ENCODE measurements at regions not wholly inside any gene's neighbourhood (a gene's known extent, or its start where the extent isn't known, plus 50 kb on each side); places are given as distances from the start of the nearest gene placed in this dataset.

DNA sequence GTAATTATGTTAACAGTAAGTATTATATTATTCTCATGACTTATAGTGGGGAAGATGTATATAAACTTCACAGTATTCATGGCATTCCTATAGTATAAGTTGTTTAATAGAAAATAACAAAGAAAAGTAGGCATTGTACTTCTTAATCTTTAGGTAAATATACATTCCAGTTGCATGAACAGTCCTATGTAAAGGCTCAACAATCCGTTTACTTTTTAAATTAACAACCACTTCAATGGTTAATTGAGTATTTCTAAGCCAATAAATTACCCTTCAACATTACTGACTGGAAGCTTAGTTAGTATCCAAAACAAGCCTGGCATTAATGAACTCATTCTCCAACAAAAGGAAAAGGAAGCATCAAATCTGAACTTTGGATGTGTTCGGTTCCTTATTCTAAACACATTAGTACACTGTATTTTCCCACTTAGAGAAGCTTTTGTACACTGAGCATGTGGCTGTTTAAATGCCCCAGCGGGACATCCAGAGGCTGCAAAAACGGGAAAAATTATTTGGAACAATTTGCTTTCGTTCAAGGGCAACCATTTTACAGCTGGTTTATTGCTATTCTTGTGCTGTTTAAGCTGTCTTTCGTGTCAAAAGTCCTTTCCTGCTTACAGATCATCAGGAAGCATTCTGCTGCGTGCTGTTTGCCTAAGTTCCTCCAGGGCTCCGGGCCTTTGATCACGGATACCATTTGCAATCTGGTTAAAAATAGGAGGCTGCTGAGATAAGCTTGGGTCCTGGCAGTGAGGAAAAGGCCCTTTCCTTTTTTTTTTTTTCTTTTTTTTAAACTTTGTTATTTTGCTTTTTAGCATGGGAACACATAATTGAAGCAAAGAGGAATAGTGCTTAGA, 460.3 kb downstream of the SPRY1 start:
- TF ChIP-seq BHLHE40 (IDR thresholded peaks at IDR 0.05; ENCODE audit: borderline replicate concordance): no peak
- TF ChIP-seq HDGF (IDR thresholded peaks at IDR 0.05; ENCODE audit: borderline replicate concordance): no peak
- no peak for TF ChIP-seq FOXM1 (IDR thresholded peaks at IDR 0.05; ENCODE audit: borderline replicate concordance)
- no peak for TF ChIP-seq NFRKB (IDR thresholded peaks at IDR 0.05)
- TF ChIP-seq ZNF384 (IDR thresholded peaks at IDR 0.05): no peak
- no peak for TF ChIP-seq CTBP1 (IDR thresholded peaks at IDR 0.05; ENCODE audit: borderline replicate concordance)
- TF ChIP-seq TARDBP (IDR thresholded peaks at IDR 0.05): no peak
